GM21825 (cell line): ENCODE measurements at regions not wholly inside any gene's neighbourhood (a gene's known extent, or its start where the extent isn't known, plus 50 kb on each side); places are given as distances from the start of the nearest gene placed in this dataset.
"Not testable (repeated sequence)": the region's sequence is repeated elsewhere in the genome, so short reads cannot be mapped to it uniquely, and the experiment has no call there.

Experiments
- ATAC-seq: cut with Tn5 transposase; IDR thresholded peaks from one replicate; pipeline ENCODE4 v1.9.1; 2021; ENCODE audit warnings: mild to moderate bottlenecking, moderate library complexity; ENCODE audit not compliant: unreplicated experiment

DNA sequence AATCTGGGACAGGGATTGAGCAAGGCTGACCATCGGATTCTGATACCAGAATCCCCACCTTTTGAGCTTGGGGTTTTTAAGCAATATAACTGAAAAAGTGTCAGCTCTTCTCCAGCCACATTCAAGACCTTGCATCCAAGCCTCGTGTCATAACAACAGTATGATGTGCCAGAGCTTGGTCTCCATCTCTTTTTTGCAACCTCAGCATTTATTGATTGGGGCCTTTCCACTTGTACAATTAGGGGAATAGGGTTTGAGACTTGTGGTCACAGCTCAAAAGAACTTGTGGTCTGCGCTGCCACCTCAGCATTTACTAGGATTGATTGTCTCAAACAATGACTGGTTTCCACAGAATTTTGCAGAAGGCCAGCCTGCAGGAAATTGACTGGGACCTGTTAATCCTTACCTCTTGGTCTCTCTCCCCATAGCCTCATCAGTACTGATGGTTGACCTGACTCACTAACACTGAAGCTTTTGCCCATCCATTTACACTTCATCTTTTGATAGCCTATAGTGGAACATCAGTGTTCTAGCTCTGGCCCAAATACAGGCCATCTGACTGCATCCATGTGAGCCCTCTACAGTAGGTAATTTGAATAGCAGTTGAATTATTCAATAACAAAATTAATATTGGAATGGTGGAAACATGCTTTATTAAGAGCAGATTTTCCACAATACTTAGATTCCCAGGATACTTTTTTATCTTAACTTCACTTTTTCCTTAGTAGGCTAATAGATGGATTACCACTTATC, 381.6 kb upstream of the PRR16 start:
- ATAC-seq: no peak

DNA sequence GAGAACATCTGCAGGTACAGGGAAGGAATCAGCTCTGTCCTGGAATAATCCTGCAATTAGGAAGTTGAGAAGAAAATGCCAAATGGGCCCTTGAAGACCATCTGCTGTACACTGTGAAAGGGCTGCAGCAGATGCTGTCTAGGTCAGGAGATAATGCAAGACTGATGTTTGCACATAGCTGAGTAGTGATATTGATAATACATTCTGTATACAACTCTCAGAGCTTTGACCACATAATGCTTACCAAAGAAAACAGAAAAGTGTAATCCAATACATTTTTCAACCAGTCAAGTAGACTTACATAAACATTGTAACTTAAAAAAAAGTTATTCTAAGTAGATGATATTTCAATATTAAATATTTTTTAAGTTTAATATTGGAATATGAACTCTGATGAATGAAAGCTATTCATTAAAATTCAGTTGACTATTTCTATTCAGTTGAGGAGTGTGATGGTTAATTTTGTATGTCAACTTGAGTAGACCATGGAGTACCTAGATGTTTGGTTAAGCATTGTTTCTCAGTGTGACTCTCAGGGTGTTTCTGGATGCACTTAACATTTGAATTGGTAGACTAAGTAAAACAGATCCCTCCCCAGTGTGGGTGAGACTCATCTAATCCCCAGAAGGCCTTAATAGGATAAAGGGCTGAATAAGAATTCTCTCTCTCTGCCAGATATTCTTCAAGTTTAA, 380.1 kb upstream of the PRR16 start:
- ATAC-seq: no peak

GRCh38 chr5:120084543-120084870, 379.6 kb upstream of the PRR16 start:
- no peak for ATAC-seq

- no peak for ATAC-seq
Observed at GRCh38 chr5:120086081-120086480, 378.0 kb upstream of the PRR16 start.

DNA sequence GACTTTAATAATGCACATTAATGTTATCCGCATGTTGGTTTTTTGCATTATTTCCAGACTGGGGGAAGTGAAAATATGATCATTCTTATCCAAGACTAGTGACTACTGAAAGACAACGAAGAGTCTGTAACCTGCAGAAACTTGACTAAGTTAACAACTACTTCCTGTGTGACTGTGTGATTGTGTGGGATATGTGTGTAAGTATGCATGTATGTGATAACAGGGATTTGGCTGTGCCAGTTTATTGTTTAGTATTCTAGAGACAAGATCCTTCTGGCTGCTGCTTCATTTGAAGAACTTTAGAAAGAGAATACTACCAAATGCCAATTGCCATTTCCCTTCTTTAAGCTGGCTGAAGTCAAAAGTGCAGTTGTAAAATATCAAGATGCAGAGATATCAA, 375.7 kb upstream of the PRR16 start:
- no peak for ATAC-seq

DNA sequence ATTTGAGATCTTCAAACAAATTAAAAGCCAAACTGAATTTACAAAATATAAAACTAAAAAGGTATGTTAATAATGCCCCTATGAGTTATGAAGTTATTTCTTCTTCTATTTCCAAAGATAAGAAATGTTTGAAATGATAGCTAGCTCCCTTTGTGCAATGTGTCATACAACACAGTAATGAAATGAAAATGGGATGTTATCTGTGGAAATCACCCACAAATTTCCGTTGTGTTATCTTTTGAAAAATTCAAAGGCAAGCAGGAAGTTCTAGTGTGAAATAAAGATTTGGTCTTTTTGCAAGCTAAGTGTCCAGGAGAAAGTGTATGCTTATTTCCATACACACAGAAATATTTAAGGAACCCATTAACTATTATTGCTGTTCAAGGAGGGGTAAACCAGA, 375.3 kb upstream of the PRR16 start:
- no peak for ATAC-seq

DNA sequence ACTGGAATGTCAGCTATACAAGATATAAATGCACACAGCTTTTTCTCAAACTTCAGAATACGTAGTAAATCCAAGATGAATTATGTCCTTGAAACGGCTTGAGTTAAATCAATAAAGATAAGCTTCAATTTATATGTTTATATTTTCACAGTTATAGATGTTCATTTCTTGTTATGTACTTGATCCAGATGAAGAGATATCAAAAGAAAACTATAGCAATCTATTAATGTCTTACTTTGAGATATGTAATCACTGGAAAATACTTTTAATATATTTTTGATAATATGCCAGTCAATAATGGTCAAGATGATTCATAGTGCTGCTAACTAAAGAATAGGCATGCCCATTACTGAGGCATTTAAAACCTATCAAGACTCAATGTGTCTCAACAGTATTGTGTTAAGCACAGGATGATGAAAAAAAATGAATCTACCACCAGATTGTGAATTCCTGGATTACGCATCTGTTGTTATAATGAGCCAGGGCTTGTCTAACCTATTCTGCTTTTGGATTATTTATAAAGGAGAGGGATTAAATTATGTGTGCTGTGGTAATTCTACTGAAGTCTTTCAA, 372.6 kb upstream of the PRR16 start:
- ATAC-seq: no peak

DNA sequence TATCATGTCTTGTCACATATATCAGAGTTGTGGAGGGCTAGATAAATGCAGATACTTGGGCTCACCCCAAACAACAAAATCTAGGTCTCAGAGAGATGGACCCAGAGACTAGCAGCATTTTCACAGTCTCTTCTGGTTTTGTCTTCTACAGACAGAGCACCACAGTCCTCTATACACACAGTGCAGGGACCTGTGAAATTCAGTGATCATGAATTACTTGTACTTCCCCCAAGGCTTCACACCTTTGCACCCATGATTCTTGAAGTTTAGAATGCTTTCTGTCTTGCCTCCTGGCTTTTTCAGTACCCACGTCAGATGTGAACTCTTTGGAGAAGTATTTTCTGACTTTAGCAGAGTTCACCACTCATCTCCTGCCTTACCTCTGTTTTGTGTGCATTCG, 371.5 kb upstream of the PRR16 start:
- ATAC-seq: no peak

DNA sequence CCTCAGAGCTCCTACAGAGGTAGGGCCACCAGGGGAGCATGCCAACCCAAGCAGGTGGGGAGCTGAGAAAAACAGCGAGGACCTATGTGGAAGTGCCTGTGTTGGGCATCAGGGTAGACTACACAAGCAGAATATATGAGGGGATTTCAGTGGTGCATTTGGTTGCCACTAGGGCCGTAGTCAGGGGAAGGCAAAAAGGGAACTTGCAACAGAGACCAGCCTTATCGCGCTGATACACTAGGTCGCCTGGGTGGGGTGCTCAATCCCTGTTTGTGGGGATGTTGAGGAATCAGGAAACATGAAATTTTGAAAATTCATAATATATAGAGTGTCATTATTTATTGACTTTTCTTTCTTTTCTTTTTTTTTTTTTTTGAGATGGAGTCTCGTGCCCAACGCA, 370.9 kb upstream of the PRR16 start:
- ATAC-seq: no peak

DNA sequence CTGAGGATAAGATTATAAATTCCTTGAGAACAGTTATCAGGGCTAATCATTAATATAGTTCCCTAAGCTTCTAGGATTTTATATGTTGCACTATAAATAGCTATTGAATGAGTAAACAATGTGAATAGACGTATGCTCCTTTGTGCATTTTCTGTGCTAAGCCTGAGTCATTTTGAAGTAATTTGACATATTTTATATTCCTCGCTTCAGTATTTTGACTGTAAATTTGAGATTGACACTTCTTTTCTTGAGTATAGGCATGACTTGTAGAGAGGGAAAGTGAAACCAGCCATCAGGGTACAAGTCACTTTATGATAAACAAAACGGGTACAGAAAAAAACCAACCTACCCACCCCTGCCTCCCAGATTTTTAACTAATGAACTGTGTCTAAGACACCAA, 367.7 kb upstream of the PRR16 start:
- ATAC-seq: no peak

DNA sequence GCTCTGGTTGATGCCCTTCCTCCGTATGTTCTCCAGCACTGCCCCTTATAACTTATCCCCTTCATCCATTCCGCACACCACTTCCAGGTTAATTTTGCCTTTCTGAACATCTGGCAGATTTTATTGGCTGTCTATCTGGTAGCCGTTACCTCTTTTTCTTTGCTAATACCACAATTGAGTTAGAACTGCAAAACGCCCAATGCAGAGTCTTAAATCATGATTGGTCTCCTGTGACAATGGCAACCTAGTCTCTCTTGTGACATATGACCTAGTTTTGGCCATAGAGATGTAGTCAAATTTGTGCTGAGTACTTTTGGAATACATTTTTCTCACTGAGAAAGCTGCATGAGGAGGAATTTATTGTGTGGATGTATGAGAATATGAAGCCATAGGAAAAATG, 365.7 kb upstream of the PRR16 start:
- ATAC-seq: no peak

DNA sequence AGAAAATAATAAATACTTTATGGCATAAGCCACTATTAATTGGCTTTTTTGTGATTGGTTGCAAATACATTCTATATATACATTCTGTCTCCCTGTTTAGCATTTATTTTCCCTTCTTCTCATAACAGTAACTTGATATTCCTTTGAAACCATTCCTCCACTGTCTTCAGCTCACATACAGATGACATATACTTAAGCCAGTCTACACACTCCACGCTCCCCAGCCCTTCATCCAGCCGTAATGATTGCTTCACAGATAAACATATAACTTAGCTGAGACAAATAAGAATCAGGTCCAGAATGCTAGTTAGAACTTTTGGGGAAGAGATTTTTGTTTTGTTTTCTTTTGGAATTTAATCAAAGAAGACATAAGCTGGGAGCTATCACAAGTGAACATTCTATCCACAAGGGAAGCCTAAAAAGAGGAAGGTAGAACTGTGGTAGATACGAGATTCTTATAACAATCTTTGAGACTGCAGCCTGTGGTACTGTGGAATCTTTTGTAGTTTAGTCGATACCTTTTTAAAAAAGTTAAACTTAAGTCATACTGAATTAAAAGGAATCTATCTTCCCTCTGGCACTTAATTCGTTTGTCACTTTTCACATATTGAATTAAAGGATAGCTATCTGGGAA, 365.1 kb upstream of the PRR16 start:
- no peak for ATAC-seq

DNA sequence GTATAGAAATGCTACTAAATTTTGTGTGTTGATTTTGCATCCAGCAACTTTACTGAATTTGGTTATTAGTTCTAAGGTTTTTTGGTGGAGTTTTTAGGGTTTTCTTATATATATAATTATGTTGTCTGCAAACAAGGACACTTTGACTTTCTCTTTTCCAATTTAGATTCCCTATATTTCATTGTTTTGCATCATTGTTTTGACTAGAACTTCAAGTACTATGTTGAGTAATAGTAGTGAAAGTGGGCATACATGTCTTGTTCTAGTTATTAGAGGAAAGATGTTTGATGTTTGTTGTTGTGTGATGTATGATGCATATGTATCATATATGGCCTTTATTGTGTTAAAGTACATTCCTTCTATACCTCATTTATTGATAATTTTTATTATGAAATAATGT, 362.3 kb upstream of the PRR16 start:
- no peak for ATAC-seq

GRCh38 chr5:120103495-120103894, 360.6 kb upstream of the PRR16 start:
- no peak for ATAC-seq

GRCh38 chr5:120106912-120107525, 357.1 kb upstream of the PRR16 start:
- ATAC-seq: no peak

DNA sequence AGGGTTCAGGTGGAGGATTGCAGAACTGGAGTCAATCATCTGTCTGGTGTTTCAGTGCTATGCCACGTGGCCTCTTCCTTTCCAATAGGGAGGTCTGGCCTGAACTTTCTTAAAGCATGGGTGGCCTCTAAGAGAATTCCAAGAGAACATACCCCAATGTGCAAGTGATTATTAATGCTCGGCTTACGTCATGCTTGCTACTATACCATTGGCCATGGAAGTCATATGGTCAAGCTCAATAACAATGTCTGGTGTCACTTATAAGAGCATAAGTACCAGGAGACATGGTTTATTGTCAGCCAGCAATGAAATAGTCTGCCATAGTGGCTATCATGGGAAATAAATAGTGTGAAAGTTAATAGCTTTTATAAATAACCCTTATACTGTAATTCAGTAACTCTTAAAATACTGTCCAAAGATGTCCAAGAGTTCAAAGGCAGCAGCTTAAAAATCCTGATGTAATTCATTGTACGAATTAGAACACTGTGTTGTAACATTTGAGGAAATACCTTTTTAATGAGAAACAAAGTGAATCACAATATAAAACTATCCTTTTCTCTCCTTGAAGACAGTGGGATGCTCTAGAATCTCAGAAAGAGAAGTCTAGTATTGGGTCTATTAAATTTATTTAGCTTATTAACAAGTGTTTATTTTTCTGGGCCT, 355.4 kb upstream of the PRR16 start:
- ATAC-seq: no peak

- ATAC-seq: no peak
Observed at GRCh38 chr5:120122703-120123102, 341.4 kb upstream of the PRR16 start.

- no peak for ATAC-seq
Observed at GRCh38 chr5:120124031-120124430, 340.1 kb upstream of the PRR16 start.

- ATAC-seq: no peak
Observed at GRCh38 chr5:120124961-120125360, 339.1 kb upstream of the PRR16 start.

DNA sequence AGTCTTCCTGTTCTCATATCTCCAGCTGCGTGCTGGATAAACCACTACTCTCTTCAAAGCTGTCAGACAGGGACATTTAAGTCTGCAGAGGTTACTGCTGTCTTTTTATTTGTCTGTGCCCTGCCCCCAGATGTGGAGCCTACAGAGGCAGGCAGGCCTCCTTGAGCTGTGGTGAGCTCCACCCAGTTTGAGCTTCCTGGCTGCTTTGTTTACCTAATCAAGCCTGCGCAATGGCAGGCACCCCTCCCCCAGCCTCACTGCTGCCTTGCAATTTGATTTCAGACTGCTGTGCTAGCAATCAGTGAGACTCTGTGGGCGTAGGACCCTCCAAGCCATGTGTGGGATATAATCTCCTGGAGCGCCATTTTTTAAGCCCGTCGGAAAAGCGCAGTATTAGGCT, 331.8 kb upstream of the PRR16 start:
- not testable (repeated sequence) for ATAC-seq

- ATAC-seq: no peak
Observed at GRCh38 chr5:120134944-120135343, 329.2 kb upstream of the PRR16 start.
